T-helper 17 cell (primary cell): ENCODE measurements at regions not wholly inside any gene's neighbourhood (a gene's known extent, or its start where the extent isn't known, plus 50 kb on each side); places are given as distances from the start of the nearest gene placed in this dataset.
"Not testable (repeated sequence)": the region's sequence is repeated elsewhere in the genome, so short reads cannot be mapped to it uniquely, and the experiment has no call there.

Source experiments
- ATAC-seq: fragments of 150-1000 bp; cut with Tn5 transposase; 2 replicates; pipeline ENCODE4 v1.10.0; 2021; ENCODE audit warnings: mild to moderate bottlenecking, moderate library complexity
- DNase-seq, 3 donors: peaks; one replicate each; pipeline versions ENCODE4 v3.0.0 to v3.0.0-alpha.2; 2020 to 2021
- H3K9me3 ChIP-seq: one replicate; pipeline ENCODE4 v1.7.0; 2013; ENCODE audit warnings: low read length, mild to moderate bottlenecking; ENCODE audit not compliant: control insufficient read depth, poor library complexity, severe bottlenecking
- H3K27ac Mint-ChIP-seq: one replicate; pipeline ENCODE4 v1.8.0; 2022; ENCODE audit warnings: mild to moderate bottlenecking, moderate library complexity, mixed read lengths
- H3K27me3 Mint-ChIP-seq: one replicate; pipeline ENCODE4 v1.8.0; 2022; ENCODE audit warnings: mixed read lengths
- H3K36me3 Mint-ChIP-seq: one replicate; pipeline ENCODE4 v1.8.0; 2022; ENCODE audit warnings: low read depth, mixed read lengths
- H3K4me1 Mint-ChIP-seq: one replicate; pipeline ENCODE4 v1.8.0; 2022; ENCODE audit warnings: mild to moderate bottlenecking, mixed read lengths
- H3K4me3 Mint-ChIP-seq: one replicate; pipeline ENCODE4 v1.8.0; 2022; ENCODE audit warnings: mild to moderate bottlenecking, moderate library complexity, mixed read lengths

DNA sequence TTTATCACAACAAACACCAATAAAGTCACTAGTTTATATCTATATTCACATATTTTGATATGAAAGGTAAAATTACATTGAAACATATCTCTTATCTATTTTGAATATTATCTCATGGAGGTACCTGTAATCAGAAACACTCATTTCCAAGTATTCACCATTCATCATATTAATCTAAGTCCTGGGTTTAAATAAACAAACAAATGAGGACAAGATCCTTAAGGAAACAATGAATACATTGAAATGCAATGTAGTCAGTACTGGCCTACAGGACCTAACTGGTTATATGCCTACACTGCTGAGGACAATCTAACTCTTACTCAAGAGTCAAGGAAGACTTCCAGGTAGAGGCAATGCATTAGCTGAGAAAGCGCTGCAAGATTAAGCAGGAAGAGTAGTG is 1411.9 kb upstream of the RAG2 start:
- Mint-ChIP-seq H3K27ac (no peak overlapping the region), H3K4me3 (no peak overlapping the region), H3K27me3 (no peaks in the 10 kb centered on the region), H3K36me3 (no peaks in the 10 kb centered on the region), H3K4me1 (no peaks in the 10 kb centered on the region)
- DNase-seq (no peak), ATAC-seq (no peak)
- H3K9me3 ChIP-seq: no peaks in the 10 kb centered on the region

DNA sequence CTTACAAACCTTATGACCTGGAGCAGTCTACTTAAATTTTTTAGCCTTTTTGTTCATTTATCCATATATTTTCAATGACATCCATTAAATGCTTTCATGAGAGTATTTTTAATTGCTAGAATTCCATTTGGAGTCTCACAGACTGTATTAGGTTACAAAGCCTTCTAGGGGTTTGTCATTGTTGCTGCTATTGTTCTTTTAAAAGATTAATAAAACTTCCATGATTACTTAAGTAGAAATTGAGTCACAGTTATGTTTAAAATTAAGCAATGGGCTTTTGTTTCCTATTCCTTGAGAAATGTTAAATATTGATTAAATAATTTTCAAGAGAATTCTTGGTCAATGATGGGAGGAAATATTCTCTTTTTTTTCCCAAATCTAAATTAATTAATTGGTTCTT is 1408.4 kb upstream of the RAG2 start:
- DNase-seq (no peak), ATAC-seq (no peak)
- H3K27ac Mint-ChIP-seq: no peak overlapping the region
- H3K27me3 Mint-ChIP-seq: no peaks in the 10 kb centered on the region
- no peaks in the 10 kb centered on the region for H3K4me1 Mint-ChIP-seq
- no peaks in the 10 kb centered on the region for H3K36me3 Mint-ChIP-seq
- H3K4me3 Mint-ChIP-seq: no peak overlapping the region
- H3K9me3 ChIP-seq: no peaks in the 10 kb centered on the region

DNA sequence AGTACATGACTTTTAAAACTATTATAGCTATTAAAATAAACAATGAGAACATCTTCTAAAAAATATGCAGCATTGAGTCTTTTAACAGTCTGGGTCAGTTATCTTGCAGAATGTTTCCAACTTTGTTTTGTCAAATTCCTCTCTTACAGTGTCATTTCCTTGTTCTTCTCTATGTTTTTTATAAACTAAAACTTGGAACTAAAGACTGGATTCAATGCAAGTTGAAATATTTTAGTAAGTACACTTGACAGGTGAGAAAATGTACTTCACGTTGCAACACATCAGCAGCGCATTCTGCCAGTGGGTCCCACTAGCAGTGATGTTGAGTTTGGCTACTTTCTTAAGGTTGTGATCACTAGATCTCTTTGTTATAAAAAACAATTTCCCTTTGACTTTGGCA is 1407.6 kb upstream of the RAG2 start:
- Mint-ChIP-seq H3K27ac (no peak overlapping the region), H3K4me1 (no peaks in the 10 kb centered on the region), H3K27me3 (no peaks in the 10 kb centered on the region), H3K4me3 (no peak overlapping the region), H3K36me3 (no peaks in the 10 kb centered on the region)
- DNase-seq (no peak), ATAC-seq (no peak)
- no peaks in the 10 kb centered on the region for H3K9me3 ChIP-seq

DNA sequence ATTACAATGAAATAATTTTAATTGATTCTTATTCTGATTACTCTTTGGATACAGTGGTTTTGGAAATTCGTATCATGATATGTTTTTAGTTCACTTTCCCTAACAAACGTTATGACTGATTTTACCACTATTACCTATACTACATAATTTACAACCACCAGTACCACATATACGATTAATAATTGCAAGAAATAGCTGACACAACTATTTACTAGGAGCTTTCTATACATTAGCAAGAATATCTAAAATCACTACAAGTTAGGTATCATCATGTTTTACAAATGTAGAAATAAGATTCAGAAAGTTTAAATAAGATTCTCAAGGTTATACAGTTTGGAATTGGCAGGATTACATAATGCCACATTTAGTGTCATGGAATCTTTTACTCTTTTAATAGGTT is 1401.1 kb upstream of the RAG2 start:
- Mint-ChIP-seq H3K27ac (no peak overlapping the region), H3K4me3 (no peak overlapping the region), H3K4me1 (no peaks in the 10 kb centered on the region), H3K27me3 (no peaks in the 10 kb centered on the region), H3K36me3 (no peaks in the 10 kb centered on the region)
- H3K9me3 ChIP-seq: no peaks in the 10 kb centered on the region
- DNase-seq: no peak
- ATAC-seq: no peak

DNA sequence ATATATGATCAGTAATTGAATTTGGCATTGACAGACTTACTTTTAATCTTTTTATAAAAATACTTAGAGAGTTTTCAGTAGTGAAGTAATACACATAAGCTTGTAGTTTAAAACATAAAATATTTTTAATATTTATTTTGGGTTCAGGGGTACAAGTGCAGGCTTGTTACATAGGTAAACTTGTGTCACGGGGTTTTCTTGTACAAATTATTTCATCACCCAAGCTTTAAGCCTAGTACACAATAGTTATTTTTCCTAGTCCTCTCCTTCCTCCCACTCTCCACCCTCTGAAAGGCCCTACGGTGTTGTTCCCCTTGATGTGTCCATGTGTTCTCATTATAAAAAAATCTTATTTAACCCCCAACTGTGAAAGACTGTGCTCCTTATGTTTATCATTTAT is 1397.8 kb upstream of the RAG2 start:
- no peaks in the 10 kb centered on the region for H3K27me3 Mint-ChIP-seq
- ATAC-seq (no peak), DNase-seq (no peak)
- H3K36me3 Mint-ChIP-seq: no peaks in the 10 kb centered on the region
- H3K4me1 Mint-ChIP-seq: no peaks in the 10 kb centered on the region
- no peak overlapping the region for H3K4me3 Mint-ChIP-seq
- no peaks in the 10 kb centered on the region for H3K9me3 ChIP-seq
- H3K27ac Mint-ChIP-seq: no peak overlapping the region

DNA sequence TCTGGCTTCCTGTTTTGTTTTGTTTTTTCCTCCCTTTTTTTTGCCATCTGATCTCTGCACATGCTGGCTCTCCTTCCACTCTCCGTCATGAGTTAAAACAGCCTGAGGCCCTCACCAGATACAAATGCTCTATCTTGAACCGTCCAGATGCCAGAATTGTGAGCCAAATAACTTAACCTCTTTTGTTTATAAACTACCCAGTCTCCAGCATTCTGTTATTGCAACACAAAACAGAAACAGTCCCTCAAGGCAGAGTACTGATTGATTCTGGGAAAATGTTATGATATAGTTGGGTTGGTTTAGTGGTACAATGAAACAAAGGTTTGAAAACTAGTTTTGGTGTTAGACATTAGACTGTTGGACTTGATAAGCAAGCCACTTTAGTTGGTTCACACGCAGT is 1390.0 kb upstream of the RAG2 start:
- DNase-seq (no peak), ATAC-seq (no peak)
- no peak overlapping the region for H3K4me3 Mint-ChIP-seq
- no peaks in the 10 kb centered on the region for H3K27me3 Mint-ChIP-seq
- H3K36me3 Mint-ChIP-seq: no peaks in the 10 kb centered on the region
- no peaks in the 10 kb centered on the region for H3K9me3 ChIP-seq
- no peaks in the 10 kb centered on the region for H3K4me1 Mint-ChIP-seq
- H3K27ac Mint-ChIP-seq: no peak overlapping the region

DNA sequence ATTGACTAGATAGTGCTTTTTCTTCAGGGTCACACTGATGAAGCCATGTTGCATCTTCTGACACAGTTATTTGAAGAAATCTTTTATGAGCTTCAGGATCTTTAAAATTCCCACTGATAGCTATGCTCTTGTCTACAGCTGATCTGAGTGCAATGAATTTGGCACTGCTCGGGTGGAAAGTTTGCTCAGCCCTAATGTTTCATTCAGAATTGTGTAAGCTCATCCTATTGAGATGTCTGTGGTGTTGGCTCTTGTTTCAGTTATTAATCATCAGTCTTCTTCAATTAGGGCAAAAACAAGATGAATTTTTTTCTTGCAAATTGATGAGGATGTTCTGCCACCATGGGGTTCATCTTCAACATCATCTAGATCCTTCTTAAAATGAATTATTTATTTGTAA is 1387.0 kb upstream of the RAG2 start:
- DNase-seq: no peak
- Mint-ChIP-seq H3K4me3 (no peak overlapping the region), H3K4me1 (no peaks in the 10 kb centered on the region), H3K36me3 (no peaks in the 10 kb centered on the region), H3K27ac (no peak overlapping the region), H3K27me3 (no peaks in the 10 kb centered on the region)
- no peak for ATAC-seq
- H3K9me3 ChIP-seq: no peaks in the 10 kb centered on the region

DNA sequence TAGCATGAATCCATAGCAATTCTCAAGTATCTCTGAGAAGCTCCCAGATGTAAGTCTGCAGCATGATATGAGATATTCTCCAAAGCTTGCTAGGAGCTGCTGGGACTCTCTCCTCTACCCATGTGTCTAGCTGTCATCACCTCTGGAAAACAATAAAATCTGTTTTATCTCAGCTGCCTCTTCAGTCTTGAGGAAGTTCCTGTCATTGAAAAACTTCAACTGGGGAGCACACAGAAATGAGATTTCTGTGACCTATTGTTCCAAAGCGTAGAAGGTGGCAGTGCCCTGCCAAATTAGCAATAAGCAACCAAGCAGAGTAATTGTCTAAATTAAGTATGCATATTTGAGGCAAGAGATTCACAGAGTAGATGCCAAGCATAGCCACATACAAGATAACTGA is 1380.6 kb upstream of the RAG2 start:
- H3K4me1 Mint-ChIP-seq: no peaks in the 10 kb centered on the region
- DNase-seq: no peak
- H3K9me3 ChIP-seq: no peaks in the 10 kb centered on the region
- no peaks in the 10 kb centered on the region for H3K27me3 Mint-ChIP-seq
- no peak for ATAC-seq
- H3K27ac Mint-ChIP-seq: no peak overlapping the region
- no peak overlapping the region for H3K4me3 Mint-ChIP-seq
- no peaks in the 10 kb centered on the region for H3K36me3 Mint-ChIP-seq

DNA sequence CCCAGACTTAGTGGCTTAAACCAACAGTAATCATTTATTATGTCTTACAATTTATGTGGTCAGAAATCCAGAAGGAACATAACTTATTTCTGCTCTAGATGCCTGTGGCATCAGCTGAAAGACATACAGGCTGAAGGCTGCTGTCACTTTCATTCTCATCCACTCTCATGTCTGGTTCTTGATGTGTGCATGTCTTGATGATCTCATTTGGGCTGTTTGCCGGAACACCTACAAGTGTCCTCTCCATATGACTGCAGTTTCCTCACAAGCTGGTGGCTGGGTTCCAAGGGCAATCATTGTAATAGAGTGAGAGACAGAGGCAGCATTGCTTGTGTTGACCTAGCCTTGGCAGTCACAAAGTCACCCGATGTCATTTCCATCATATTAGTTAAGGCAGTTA is 1375.9 kb upstream of the RAG2 start:
- no peak overlapping the region for H3K27ac Mint-ChIP-seq
- DNase-seq (no peak), ATAC-seq (no peak)
- no peaks in the 10 kb centered on the region for H3K9me3 ChIP-seq
- no peaks in the 10 kb centered on the region for H3K36me3 Mint-ChIP-seq
- no peaks in the 10 kb centered on the region for H3K4me1 Mint-ChIP-seq
- no peak overlapping the region for H3K4me3 Mint-ChIP-seq
- no peaks in the 10 kb centered on the region for H3K27me3 Mint-ChIP-seq

DNA sequence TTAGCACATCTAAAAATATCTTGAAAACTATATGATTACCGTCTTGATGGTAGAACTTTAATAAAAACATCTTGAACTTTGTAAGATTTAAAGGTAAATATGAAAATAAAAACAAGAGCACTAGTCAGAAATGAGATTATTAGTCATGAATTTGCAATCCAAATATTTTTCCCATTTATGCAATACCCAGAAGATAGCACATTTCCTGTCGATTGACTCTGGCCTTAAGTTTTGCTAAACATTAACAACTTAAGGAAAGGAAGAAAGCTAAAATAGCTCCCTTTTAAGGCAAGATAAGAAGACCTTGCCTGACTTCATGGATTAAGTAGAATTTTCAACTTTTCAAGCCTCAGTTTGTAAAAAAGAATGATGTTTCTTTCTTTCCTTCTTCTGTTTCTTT is 1374.7 kb upstream of the RAG2 start:
- no peaks in the 10 kb centered on the region for H3K36me3 Mint-ChIP-seq
- H3K27ac Mint-ChIP-seq: no peak overlapping the region
- H3K9me3 ChIP-seq: no peaks in the 10 kb centered on the region
- H3K27me3 Mint-ChIP-seq: no peaks in the 10 kb centered on the region
- no peak for ATAC-seq
- no peak for DNase-seq
- H3K4me1 Mint-ChIP-seq: no peaks in the 10 kb centered on the region
- no peak overlapping the region for H3K4me3 Mint-ChIP-seq

DNA sequence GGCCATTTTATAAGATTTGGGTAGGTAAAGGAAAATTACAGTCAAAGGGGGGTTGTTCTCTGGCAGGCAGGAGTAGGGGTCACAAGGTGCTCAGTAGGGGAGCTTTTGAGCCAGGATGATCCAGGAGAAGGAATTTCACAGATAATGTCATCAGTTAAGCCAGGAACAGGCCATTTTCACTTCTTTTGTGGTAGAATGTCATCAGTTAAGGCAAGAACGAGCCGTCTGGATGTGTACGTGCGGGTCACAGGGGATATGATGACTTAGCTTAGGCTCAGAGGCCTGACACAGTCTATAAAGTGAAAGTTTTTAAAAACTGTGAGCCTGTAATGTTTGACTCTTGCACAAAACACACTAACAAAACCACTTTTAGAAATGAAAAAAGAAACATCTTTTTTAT is 1371.3 kb upstream of the RAG2 start:
- not testable (repeated sequence) for ATAC-seq, DNase-seq, H3K36me3 Mint-ChIP-seq, H3K27me3 Mint-ChIP-seq, H3K4me1 Mint-ChIP-seq, H3K4me3 Mint-ChIP-seq, H3K27ac Mint-ChIP-seq, H3K9me3 ChIP-seq

DNA sequence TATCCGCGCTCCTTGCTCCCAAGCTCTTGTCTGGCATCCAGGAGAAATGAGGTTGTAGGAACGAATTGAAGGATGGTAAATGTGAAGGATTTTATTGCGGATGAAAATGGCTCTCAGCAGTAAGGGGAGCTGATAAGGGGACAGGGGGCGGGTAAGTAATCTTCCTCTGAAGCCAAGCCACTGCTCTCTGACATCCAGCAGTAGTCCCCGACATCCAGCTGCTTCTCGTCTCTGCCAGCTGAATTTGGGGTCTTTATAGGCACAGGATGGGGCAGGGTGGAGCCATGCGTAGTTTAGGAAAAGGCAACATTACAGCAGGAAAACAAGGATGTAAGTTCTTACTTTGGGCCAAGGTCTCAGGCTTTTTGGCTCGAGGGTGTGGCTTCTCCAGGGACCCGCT is 1370.1 kb upstream of the RAG2 start:
- DNase-seq: no peak
- no peak overlapping the region for H3K27ac Mint-ChIP-seq
- H3K4me1 Mint-ChIP-seq: no peaks in the 10 kb centered on the region
- H3K9me3 ChIP-seq: no peaks in the 10 kb centered on the region
- no peak overlapping the region for H3K4me3 Mint-ChIP-seq
- no peak for ATAC-seq
- no peaks in the 10 kb centered on the region for H3K36me3 Mint-ChIP-seq
- H3K27me3 Mint-ChIP-seq: no peaks in the 10 kb centered on the region

DNA sequence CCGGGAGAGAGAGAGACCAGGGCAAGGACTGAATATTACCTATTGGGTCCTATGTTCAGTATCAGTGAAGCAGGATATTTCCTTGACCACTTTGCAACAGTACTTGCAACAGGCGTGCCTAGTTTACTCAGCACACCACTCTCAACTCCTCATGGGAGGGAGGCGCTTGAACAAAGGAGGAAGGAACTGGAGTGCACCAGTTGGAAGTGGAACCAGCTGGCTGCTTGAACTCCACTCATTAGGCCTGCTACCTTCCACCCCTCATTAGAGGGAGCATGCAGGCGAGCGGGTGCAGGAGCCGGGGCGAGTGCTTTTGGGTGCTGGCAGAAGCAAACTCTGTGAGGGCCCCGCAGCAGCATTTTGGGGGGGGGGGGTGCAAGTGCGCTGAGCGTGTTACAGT is 1369.6 kb upstream of the RAG2 start:
- no peak overlapping the region for H3K4me3 Mint-ChIP-seq
- H3K9me3 ChIP-seq: no peaks in the 10 kb centered on the region
- H3K36me3 Mint-ChIP-seq: no peaks in the 10 kb centered on the region
- H3K27ac Mint-ChIP-seq: no peak overlapping the region
- no peaks in the 10 kb centered on the region for H3K4me1 Mint-ChIP-seq
- H3K27me3 Mint-ChIP-seq: no peaks in the 10 kb centered on the region
- ATAC-seq (no peak), DNase-seq (no peak)

DNA sequence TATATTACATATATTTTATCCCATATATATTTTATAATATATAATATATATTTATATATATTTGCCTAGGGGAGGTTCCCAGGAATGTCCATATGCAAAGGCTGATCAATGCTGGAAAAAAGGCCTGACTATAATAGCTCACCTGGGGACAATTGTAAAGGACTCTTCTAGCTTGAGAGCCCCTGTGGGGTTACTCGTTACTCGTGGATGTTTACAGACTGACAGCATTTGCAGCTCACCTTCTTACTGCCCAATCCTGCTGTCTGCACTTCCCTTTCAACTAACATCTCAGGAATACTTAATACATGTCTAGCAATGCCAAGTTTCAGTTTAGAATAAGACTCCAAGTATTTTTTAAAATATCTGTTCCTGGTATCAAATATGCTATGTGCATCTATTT is 1365.4 kb upstream of the RAG2 start:
- ATAC-seq (no peak), DNase-seq (no peak)
- H3K27me3 Mint-ChIP-seq: no peaks in the 10 kb centered on the region
- H3K36me3 Mint-ChIP-seq: no peaks in the 10 kb centered on the region
- H3K4me3 Mint-ChIP-seq: no peak overlapping the region
- no peaks in the 10 kb centered on the region for H3K9me3 ChIP-seq
- H3K4me1 Mint-ChIP-seq: no peaks in the 10 kb centered on the region
- no peak overlapping the region for H3K27ac Mint-ChIP-seq

DNA sequence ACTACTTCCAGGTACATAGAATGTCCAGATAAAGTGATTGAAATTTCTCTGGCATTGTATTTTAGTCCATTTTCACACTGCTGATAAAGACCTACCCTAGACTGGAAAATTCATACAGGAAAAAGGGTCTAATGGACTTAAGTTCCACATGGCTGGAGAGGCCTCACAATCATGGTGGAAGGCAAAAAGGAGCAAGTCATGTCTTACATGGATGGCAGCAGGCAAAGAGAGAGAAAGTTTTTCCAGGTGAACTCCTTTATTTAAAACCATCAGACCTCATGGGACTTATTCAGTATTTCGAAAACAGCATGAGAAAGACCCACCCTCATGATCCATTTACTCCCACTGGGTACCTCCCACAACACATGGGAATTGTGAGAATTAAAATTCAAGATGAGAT is 1359.7 kb upstream of the RAG2 start:
- H3K9me3 ChIP-seq: no peaks in the 10 kb centered on the region
- ATAC-seq: no peak
- no peaks in the 10 kb centered on the region for H3K4me1 Mint-ChIP-seq
- H3K4me3 Mint-ChIP-seq: no peak overlapping the region
- no peak overlapping the region for H3K27ac Mint-ChIP-seq
- no peak for DNase-seq
- H3K27me3 Mint-ChIP-seq: no peaks in the 10 kb centered on the region
- H3K36me3 Mint-ChIP-seq: peaks cover 2% of the 10 kb centered on the region
